ENCODE measurements at regions not wholly inside any gene's neighbourhood (a gene's known extent, or its start where the extent isn't known, plus 50 kb on each side); places are given as distances from the start of the nearest gene placed in this dataset.

DNA sequence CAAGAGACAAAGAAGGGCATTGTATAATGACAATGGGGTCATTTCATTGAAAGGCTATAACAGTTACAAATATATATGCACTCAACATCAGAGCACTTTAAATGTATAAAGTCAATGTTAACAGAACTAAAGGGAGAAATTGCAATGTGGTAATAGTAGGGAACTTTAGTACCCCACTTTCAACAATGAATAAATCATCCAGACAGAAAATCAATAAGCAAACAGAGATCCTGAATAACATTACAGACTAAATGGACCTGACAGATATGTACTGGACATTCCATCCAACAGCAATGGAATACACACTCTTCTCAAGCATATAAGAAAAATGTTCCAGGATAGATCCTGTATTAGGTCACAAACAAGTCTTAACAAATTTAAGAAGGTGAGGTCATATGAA, 90.5 kb upstream of the ALKAL2 start:
- TF ChIP-seq CTCF (IDR thresholded peaks at IDR 0.05), result no peak
- TF ChIP-seq POLR2A (IDR thresholded peaks at IDR 0.05), result no peak
